Fibroblast of skin of right quadriceps (primary cell): ENCODE measurements at regions not wholly inside any gene's neighbourhood (a gene's known extent, or its start where the extent isn't known, plus 50 kb on each side); places are given as distances from the start of the nearest gene placed in this dataset.
A peak's percentile ranks its signal among the peaks of the same experiment; 100 is the strongest.

Experiments
- DNase-seq: peaks from one replicate; pipeline ENCODE4 v3.0.0-alpha.2; 2013

DNA sequence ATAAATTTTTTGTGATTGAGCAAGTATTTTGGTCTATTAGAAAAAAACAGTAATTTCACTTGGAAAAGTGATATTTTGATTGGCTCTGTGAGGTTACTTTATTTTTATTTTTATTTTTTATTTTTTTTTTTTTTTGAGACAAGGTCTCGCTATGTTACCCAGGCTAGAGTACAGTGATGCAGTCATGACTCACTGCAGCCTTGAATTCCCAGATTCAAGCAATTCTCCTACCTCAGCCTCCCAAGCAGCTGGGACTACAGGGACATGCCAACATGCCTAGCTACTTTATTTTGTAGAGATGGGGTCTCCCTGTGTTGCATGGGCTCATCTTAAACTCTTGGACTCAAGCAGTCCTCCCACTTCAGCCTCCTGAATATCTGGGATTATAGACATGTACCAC is 60.9 kb upstream of the MGAT5 start:
- DNase-seq: peak; percentile 75

DNA sequence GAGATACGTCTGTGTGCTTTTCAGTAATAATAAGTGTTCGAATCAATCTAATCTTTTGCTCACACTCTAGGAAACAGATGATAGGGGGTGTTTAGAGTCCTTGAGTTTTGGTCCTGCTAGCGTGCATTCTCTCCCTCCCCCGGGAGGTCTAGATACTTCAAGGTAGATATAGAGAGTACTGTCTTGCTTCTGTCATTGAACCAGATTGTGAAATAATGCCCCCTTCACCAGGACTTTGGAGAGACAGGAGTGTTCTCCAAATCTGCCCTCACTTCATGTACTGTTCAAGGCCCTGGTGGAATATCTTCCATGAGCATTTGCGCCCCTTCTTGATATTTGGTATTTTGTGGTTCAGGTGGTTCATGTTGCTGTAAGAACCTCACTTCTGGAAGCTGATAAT is 59.4 kb upstream of the MGAT5 start:
- no peak for DNase-seq

DNA sequence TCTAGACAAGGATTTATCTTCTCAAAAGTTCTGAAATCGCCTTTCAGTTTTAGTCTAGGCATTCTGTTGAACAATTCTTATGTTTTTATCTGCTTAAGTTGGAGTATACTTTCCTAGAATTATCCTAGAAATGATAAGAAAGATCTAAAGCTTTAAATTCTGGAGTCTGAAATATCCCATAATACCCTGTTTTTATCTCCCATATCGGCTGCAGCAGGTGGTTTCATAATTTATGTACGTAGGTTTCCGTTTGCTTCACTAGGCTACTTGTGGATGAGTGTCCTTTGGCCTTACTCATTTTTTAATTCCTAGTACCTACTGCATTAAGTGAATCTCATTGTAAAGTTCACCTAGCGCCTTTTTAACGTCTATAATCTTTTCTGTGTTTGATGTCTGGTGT is 58.5 kb upstream of the MGAT5 start:
- DNase-seq: no peak

DNA sequence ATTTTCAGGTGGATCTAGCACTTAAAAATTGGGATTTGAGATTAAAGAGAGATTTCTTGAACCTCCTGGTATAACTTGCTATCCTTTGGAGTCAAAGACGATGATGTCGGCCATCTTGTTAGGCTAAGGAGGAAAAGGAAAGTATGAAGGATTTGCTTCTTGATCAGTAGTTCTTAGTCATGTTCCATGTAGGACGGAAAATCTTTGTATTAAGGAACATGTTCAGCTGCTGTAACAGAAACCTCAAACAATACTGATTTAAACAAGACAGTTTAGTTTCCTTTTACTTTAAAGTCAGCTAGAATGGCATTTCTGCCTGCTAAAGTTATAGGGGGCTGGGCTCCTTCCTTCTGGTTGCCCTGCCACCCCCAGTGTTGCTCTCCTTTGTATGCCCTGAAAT is 56.4 kb upstream of the MGAT5 start:
- no peak for DNase-seq

DNA sequence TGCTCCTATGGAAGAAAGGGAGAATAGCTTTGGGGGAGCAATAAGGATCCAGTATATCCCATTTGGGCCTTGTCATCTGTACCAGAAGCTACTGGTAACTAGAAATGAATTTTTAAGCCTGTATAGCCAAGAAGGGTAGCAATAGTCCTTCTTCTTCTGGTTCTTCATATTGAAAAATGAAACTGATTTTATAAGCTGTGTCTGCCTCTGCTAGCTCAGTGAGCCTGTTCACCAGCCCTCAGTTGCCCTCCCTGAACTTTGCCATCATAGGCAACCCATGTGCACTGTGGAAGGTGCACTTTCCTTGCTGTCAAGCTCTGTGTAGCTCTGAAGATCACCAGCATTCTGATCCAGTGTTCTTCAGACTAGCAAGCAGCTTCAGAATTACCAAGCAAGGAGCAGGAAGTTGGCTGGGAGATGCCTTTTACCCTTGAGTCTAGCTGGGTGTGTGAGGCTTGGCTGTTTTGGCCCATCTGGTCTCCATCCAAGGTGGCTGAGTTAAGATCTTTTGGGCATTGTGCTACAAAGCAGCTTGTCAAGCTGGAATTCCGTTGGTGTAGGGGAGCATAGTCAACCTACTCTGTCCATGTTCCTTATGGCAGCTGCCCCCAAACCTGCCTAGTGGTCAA is 55.8 kb upstream of the MGAT5 start:
- no peak for DNase-seq

DNA sequence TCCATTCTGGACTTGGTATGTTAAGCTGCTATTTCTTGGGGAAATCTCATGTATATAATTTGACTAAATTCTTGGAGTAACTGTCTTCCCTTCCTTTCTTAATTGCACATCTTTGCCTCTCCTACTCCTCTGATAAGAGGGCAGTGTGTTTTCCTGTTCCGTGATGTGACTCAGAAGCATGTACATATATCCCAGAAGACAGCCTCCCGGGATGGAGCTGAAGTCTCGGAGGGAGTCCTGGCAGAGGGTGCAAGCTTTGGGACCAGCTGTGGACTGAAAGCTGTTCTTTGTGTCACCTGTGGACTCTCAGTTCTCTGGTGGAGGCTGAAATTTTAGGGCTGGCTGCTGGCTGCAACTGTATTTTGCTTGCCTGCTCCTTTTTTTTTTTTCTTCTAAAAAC is 54.7 kb upstream of the MGAT5 start:
- no peak for DNase-seq

DNA sequence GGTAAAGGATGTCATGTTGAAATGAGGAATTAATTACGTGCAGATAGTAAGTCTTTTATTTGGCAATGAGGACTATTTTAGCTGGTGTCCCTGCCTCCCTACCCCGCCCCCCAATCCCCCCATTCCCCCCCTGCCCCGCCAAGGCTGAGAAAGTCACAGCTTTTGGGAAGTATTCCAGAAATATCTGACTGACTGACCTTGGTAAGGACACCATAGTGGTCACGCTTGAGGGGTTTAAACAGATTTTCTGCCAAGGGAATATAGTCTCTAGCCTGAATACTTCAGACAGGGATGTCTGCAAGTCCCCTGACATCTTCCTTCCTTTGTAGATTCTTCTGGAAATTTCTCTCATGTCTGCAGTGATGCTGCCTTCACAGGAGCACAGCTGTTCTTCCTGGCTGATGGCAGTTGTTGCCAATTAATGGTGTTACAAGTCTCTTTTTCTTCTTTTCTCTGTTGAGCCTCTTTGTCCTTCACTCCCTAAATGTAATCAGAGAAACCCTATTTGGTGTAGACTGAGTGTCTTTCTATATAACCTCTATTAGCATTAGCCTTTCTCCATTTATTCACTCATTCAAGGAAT is 53.7 kb upstream of the MGAT5 start:
- no peak for DNase-seq

DNA sequence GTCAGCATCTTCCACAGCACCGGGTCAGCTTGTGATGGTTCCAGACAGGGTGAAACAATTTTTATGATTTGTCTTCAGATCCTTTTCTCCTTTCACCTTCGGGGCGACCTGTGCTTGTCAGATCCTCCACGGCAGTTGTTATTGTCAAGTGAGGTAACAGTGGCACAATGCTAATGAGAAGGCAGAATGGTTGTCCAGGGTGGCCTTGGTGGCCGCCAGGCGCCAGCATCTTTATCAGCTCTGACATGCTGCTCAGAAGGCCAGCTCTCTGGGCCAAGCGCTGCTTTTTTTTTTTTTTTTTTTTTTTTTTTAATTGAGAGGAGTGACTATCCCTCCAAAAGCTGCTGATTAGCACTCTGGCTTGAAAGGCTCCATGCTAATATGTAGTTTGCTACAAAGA is 52.3 kb upstream of the MGAT5 start:
- no peak for DNase-seq

DNA sequence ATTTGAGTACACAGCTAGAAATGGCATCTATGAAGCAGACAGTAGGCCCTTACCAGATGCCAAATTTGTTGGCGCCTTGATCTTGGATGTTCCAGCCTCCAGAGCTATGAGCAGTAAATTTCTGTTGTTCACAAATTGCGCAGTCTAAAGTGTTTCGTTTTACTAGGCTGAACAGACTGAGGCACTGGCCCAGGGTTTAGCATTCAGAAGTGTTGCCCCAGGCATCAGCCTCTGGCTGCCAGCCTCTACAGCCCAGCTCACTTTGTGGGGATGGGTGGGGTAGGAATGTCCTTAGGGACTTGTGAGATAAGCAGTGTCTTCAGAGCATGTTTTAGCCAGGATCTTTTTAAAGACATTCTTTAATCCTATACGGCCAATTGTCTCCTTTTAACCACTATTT is 51.5 kb upstream of the MGAT5 start:
- no peak for DNase-seq

DNA sequence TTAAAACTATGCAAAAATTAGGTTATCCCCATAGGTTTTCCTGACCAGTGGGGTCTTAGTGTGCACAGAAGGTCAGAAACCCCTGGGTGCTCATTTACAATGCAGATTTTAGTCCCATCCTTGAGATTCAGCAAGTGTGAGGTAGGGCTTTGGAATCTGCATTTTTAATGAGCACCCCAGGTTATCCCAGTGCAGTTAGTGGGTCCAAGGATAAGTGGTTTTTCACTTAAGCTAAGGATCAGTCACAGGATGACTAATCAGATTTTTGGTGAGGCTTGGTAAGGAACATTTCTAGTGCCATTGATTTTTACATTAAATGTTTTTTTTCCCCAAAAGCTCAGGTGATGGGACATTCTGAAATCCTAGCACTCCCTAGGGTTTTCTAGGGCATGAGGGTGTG is 50.7 kb upstream of the MGAT5 start:
- DNase-seq: no peak
